ENCODE measurements at regions not wholly inside any gene's neighbourhood (a gene's known extent, or its start where the extent isn't known, plus 50 kb on each side); places are given as distances from the start of the nearest gene placed in this dataset.

- TF ChIP-seq ZNF791 (tag by site-specific recombination; IDR thresholded peaks at IDR 0.05) (no peak; the same call in 1 of the 2 replicates), ZNF10 (tag by site-specific recombination; IDR thresholded peaks at IDR 0.05) (no peak), SETDB1 (IDR thresholded peaks at IDR 0.05; ENCODE audit: insufficient read length, low read length) (no peak), ZNF426 (tag by site-specific recombination; IDR thresholded peaks at IDR 0.05) (peak; percentile 95), ZEB2 (tag by site-specific recombination; IDR thresholded peaks at IDR 0.05) (no peak), ZNF133 (tag by site-specific recombination; IDR thresholded peaks at IDR 0.05) (no peak), REPIN1 (tag by site-specific recombination; IDR thresholded peaks at IDR 0.05; ENCODE audit: low read depth) (no peak; the same call in 1 of the 2 replicates), ZNF629 (tag by site-specific recombination; IDR thresholded peaks at IDR 0.05) (peak; percentile 60), ZNF423 (tag by site-specific recombination; IDR thresholded peaks at IDR 0.05) (no peak), ZNF768 (tag by site-specific recombination; IDR thresholded peaks at IDR 0.05) (no peak), ZNF76 (tag by site-specific recombination; IDR thresholded peaks at IDR 0.05; ENCODE audit: borderline replicate concordance, low read depth) (no peak), IKZF3 (tag by site-specific recombination; IDR thresholded peaks at IDR 0.05) (no peak), SP7 (tag by site-specific recombination; IDR thresholded peaks at IDR 0.05) (no peak), ZBTB10 (tag by site-specific recombination; IDR thresholded peaks at IDR 0.05) (no peak), ZNF211 (tag by site-specific recombination; IDR thresholded peaks at IDR 0.05; ENCODE audit: low read depth) (no peak), ZNF132 (tag by site-specific recombination; IDR thresholded peaks at IDR 0.05; ENCODE audit: borderline replicate concordance) (no peak), ZNF792 (tag by site-specific recombination; IDR thresholded peaks at IDR 0.05) (no peak), ZNF184 (tag by site-specific recombination; IDR thresholded peaks at IDR 0.05) (no peak), ZNF624 (tag by site-specific recombination; IDR thresholded peaks at IDR 0.05) (no peak), INSM2 (tag by site-specific recombination; IDR thresholded peaks at IDR 0.05) (no peak), ZBTB7A (tag by site-specific recombination; IDR thresholded peaks at IDR 0.05; ENCODE audit: low read depth) (no peak), ZNF664 (tag by site-specific recombination; IDR thresholded peaks at IDR 0.05) (peak; percentile 81), ZFP37 (tag by site-specific recombination; IDR thresholded peaks at IDR 0.05) (peak; percentile 93)
- TF ChIP-seq, protein P1, sequence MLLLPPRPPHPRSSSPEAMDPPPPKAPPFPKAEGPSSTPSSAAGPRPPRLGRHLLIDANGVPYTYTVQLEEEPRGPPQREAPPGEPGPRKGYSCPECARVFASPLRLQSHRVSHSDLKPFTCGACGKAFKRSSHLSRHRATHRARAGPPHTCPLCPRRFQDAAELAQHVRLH (tag by site-specific recombination; IDR thresholded peaks at IDR 0.05), result peak; percentile 67; the same call in 1 of the 2 replicates
- TF ChIP-seq, protein P2, sequence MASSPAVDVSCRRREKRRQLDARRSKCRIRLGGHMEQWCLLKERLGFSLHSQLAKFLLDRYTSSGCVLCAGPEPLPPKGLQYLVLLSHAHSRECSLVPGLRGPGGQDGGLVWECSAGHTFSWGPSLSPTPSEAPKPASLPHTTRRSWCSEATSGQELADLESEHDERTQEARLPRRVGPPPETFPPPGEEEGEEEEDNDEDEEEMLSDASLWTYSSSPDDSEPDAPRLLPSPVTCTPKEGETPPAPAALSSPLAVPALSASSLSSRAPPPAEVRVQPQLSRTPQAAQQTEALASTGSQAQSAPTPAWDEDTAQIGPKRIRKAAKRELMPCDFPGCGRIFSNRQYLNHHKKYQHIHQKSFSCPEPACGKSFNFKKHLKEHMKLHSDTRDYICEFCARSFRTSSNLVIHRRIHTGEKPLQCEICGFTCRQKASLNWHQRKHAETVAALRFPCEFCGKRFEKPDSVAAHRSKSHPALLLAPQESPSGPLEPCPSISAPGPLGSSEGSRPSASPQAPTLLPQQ (tag by site-specific recombination; IDR thresholded peaks at IDR 0.05), result no peak
- TF ChIP-seq, protein P3, sequence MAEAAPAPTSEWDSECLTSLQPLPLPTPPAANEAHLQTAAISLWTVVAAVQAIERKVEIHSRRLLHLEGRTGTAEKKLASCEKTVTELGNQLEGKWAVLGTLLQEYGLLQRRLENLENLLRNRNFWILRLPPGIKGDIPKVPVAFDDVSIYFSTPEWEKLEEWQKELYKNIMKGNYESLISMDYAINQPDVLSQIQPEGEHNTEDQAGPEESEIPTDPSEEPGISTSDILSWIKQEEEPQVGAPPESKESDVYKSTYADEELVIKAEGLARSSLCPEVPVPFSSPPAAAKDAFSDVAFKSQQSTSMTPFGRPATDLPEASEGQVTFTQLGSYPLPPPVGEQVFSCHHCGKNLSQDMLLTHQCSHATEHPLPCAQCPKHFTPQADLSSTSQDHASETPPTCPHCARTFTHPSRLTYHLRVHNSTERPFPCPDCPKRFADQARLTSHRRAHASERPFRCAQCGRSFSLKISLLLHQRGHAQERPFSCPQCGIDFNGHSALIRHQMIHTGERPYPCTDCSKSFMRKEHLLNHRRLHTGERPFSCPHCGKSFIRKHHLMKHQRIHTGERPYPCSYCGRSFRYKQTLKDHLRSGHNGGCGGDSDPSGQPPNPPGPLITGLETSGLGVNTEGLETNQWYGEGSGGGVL (tag by site-specific recombination; IDR thresholded peaks at IDR 0.05), result no peak
- TF ChIP-seq, protein P4, sequence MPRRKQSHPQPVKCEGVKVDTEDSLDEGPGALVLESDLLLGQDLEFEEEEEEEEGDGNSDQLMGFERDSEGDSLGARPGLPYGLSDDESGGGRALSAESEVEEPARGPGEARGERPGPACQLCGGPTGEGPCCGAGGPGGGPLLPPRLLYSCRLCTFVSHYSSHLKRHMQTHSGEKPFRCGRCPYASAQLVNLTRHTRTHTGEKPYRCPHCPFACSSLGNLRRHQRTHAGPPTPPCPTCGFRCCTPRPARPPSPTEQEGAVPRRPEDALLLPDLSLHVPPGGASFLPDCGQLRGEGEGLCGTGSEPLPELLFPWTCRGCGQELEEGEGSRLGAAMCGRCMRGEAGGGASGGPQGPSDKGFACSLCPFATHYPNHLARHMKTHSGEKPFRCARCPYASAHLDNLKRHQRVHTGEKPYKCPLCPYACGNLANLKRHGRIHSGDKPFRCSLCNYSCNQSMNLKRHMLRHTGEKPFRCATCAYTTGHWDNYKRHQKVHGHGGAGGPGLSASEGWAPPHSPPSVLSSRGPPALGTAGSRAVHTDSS (tag by site-specific recombination; IDR thresholded peaks at IDR 0.05), result no peak
- TF ChIP-seq, protein P5, sequence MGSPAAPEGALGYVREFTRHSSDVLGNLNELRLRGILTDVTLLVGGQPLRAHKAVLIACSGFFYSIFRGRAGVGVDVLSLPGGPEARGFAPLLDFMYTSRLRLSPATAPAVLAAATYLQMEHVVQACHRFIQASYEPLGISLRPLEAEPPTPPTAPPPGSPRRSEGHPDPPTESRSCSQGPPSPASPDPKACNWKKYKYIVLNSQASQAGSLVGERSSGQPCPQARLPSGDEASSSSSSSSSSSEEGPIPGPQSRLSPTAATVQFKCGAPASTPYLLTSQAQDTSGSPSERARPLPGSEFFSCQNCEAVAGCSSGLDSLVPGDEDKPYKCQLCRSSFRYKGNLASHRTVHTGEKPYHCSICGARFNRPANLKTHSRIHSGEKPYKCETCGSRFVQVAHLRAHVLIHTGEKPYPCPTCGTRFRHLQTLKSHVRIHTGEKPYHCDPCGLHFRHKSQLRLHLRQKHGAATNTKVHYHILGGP (tag by site-specific recombination; IDR thresholded peaks at IDR 0.05), result no peak
- TF ChIP-seq, protein P6, sequence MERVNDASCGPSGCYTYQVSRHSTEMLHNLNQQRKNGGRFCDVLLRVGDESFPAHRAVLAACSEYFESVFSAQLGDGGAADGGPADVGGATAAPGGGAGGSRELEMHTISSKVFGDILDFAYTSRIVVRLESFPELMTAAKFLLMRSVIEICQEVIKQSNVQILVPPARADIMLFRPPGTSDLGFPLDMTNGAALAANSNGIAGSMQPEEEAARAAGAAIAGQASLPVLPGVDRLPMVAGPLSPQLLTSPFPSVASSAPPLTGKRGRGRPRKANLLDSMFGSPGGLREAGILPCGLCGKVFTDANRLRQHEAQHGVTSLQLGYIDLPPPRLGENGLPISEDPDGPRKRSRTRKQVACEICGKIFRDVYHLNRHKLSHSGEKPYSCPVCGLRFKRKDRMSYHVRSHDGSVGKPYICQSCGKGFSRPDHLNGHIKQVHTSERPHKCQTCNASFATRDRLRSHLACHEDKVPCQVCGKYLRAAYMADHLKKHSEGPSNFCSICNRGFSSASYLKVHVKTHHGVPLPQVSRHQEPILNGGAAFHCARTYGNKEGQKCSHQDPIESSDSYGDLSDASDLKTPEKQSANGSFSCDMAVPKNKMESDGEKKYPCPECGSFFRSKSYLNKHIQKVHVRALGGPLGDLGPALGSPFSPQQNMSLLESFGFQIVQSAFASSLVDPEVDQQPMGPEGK (tag by site-specific recombination; IDR thresholded peaks at IDR 0.05), result no peak
These were observed 277.8 kb upstream of the DNAJC19 start (continued) for GRCh38 chr3:181267312-181267711.

All from HEK293 (cell line).